GM18951 (cell line): ENCODE measurements at regions not wholly inside any gene's neighbourhood (a gene's known extent, or its start where the extent isn't known, plus 50 kb on each side); places are given as distances from the start of the nearest gene placed in this dataset.
"Not testable (repeated sequence)": the region's sequence is repeated elsewhere in the genome, so short reads cannot be mapped to it uniquely, and the experiment has no call there.

Experiments used
- POLR2A ChIP-seq: IDR thresholded peaks from 4 replicates; pipeline ENCODE4 v1.6.1; 2011; ENCODE audit warnings: mild to moderate bottlenecking; ENCODE audit not compliant: insufficient read length, insufficient read depth; ENCODE audit errors: extremely low read depth
- in situ Hi-C: fragments of 300-500 bp; cut with MboI; formaldehyde crosslinking; loops from one replicate; pipeline ENCODE4 v1.12.0; 2022; ENCODE audit warnings: low sequenced_read_pairs, mixed read lengths, inconsistent platforms; ENCODE audit not compliant: unreplicated experiment

- no peak for TF ChIP-seq POLR2A
- in situ Hi-C loops, result no loop called here
These were observed 557.7 kb upstream of the SGO1 start for GRCh38 chr3:20743553-20744321.

- in situ Hi-C loops, result no loop called here
- TF ChIP-seq POLR2A, result no peak
These were observed 557.0 kb upstream of the SGO1 start for GRCh38 chr3:20742903-20743552.

DNA sequence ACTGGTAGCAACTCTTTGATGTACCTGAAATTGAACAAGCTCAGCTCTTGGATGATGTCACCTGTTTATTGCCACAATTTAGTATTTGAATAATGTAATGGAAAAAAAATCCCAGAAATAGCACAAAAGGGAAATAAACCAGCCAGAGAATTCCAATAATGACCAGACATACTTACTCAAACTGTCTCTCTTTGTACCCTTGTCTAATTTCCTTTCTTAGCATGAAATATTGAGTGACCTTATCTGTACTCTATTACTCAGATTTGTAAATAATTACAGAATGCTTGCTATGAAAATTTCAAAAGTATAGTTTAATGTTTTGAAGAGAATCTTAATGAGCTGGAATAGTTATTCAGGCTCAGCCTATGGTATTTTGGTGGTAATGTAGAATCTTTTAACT lies 555.4 kb upstream of the SGO1 start:
- no peak for TF ChIP-seq POLR2A
- in situ Hi-C loops, result no loop called here

GRCh38 chr3:20739814-20740213 lies 553.8 kb upstream of the SGO1 start:
- no peak for TF ChIP-seq POLR2A
- in situ Hi-C loops, result no loop called here

DNA sequence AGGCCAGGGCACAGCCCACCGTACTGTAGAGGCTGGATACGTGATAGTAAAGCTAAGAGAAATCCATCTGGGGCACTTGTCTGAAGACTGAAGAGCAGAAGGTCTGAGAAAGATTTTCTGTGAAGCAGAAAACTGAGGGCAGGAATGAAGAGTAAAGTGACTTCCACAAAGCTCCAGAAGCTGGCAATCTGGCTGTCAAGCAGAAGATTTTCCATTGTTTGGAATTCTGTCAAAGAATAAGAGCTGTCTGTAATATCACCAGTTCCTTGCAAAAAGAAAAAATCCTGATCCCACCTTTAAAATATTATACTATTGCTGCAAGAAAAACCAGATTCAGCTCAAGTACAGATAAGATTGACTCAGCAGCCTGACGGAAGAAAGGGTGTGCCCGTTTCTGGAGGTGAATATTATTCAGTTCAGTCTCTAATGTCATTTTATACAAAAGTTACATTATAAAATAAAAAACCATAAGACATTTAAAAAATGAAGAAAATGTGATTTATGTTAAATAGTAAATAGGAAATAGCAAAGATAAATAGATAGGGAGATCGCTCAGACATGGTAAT lies 550.4 kb upstream of the SGO1 start:
- in situ Hi-C loops, result no loop called here
- no peak for TF ChIP-seq POLR2A

GRCh38 chr3:20729185-20729584 lies 543.2 kb upstream of the SGO1 start:
- TF ChIP-seq POLR2A, result no peak
- in situ Hi-C loops, result no loop called here

DNA sequence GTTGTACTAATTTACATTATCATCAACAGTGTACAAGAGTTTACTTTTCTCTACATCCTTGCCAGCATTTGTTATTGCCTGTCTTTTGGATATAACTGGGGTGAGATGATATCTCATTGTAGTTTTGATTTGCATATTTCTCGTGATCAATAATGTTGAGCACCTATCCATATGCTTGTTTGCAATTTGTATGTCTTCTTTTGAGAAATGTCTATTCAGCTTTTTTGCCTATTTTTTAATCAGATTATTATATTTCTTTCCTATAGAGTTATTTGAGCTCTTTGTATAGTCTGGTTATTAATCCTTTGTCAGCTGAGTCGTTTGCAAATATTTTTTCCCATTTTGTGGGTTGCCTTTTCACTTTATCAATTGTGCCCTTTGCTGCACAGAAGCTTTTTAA lies 540.8 kb upstream of the SGO1 start:
- in situ Hi-C loops, result no loop called here
- TF ChIP-seq POLR2A, result no peak

GRCh38 chr3:20724241-20724640 lies 538.2 kb upstream of the SGO1 start:
- TF ChIP-seq POLR2A, result no peak

DNA sequence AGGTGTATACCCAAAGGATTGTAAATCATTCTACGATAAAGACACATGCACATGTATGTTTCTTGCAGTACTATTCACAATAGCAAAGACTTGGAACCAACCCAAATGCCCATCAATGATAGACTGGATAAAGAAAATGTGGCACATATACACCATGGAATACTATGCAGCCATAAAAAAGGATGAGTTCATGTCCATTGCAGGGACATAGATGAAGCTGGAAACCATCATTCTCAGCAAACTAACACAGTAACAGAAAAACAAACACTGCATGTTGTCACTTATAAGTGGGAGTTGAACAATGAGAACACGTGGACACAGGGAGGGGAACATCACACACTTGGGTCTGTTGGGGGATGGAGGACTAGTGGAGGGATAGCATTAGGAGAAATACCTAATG lies 530.4 kb upstream of the SGO1 start:
- in situ Hi-C loops, result not testable (repeated sequence)

More at GRCh38 chr3:20724241-20724640, 538.2 kb upstream of the SGO1 start:
- in situ Hi-C loops, result no loop called here

GRCh38 chr3:20701641-20702040 lies 515.6 kb upstream of the SGO1 start:
- in situ Hi-C loops, result no loop called here
- no peak for TF ChIP-seq POLR2A

DNA sequence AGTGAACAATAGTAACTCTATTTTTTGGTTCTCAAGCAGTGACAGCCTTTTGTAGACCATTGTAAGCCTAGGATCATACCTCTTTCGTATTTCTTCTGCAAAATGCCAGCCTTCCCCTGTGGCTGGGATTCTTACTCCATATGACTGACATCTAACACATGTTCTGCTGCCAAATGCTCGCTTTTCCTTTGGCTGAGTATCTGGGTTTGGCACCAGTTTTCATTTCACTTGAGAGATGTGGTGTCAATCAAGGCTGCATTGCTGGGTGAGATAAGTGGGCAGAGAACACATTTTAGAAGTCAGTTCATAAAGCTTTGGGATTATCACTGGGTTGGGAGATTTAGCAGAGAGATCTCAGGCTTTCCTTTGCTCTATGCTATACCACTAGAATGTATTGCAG lies 514.7 kb upstream of the SGO1 start:
- in situ Hi-C loops, result no loop called here
- no peak for TF ChIP-seq POLR2A

GRCh38 chr3:20698896-20699295 lies 512.9 kb upstream of the SGO1 start:
- in situ Hi-C loops, result no loop called here
- no peak for TF ChIP-seq POLR2A

DNA sequence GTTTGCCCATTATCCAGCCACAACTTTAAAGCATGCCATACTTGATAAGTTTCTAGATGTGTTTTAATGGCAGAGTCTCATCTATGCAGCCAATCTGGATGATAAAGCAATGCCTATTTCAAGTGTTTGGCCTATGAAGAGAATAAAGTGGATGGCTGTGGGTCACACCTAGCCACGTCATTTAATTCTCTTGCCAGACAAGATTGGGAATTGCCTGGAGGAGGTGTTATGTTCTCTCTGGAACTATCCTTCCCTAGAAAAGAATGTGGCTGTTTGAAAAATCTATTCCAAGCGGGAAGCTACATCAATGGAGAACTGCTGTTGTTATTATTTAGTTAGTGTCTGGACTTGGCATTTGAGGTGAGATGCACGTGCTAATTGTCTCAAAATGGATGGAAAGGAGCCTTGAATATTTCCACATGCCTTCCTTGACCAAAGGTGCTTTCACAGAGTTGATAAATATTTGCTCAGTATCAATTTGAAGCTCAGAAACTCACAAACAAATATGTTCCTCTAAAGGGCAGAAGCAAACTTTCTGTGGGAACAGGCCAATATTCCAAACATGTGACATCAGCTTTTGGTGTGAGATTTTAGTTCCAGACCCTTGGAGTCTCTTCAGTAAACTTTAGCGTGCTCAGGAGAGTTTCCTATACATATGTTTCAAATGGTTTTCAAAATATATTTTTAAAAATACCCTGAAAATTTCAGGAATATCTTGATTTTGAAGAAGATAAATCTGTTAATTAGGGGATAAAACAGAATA lies 510.6 kb upstream of the SGO1 start:
- no peak for TF ChIP-seq POLR2A
- in situ Hi-C loops, result no loop called here

DNA sequence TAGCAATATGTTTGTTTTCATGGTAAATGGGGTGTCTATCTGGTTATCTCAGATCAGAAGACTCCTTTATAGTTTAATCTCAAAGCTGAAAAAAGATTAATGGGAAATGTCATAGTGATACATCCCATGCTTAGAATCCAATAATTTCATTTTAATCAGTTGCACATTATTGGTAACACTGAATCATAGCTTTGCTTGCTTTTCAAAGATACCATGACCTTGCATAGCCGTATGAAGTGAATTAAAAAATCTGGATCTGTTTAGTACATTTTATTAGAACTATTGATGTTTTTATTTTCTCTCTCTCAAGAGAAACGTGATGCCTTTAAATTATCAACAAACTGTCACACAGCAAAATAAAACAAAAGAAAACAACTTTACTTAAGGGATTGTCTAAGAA lies 506.7 kb upstream of the SGO1 start:
- in situ Hi-C loops, result no loop called here

GRCh38 chr3:20683910-20684309 lies 497.9 kb upstream of the SGO1 start:
- TF ChIP-seq POLR2A, result no peak
- in situ Hi-C loops, result no loop called here

More for the DNA sequence above, 506.7 kb upstream of the SGO1 start:
- no peak for TF ChIP-seq POLR2A
